Body of pancreas (tissue), 4 donors: ENCODE measurements at regions not wholly inside any gene's neighbourhood (a gene's known extent, or its start where the extent isn't known, plus 50 kb on each side); places are given as distances from the start of the nearest gene placed in this dataset. TPM values are rescaled to one million over a fixed set of nuclear protein-coding genes. Genes with fewer than 3 reads are reported as not detected.

Experiments
- ATAC-seq: fragments of 150-250 bp; one replicate; pipeline ENCODE4 v1.9.1; 2016
- DNase-seq, 4 donors: peaks; one replicate each; pipeline ENCODE4 v3.0.0-alpha.2; 2019
- H3K27ac ChIP-seq, 4 donors: fragments of 200-600 bp; sonication (generic); 1 replicate in 3 of 4; 2 replicates in 1 of 4; pipeline versions ENCODE4 v1.5.1 to v1.6.1; 2016 to 2019; ENCODE audit warnings: mild to moderate bottlenecking in 1 of 4, mixed read lengths in 1 of 4, moderate library complexity in 1 of 4
- H3K27me3 ChIP-seq, 2 donors: fragments of 200-600 bp; sonication (generic); one replicate each; pipeline ENCODE4 v1.6.0; 2016; ENCODE audit warnings: mild to moderate bottlenecking in 1 of 2
- H3K36me3 ChIP-seq, 2 donors: fragments of 200-600 bp; sonication (generic); replicated peaks in 1 of 2; 2 replicates each; pipeline ENCODE4 v1.5.1; 2016; ENCODE audit warnings: low read depth in 2 of 2; ENCODE audit not compliant: insufficient read depth in 1 of 2
- H3K4me1 ChIP-seq: fragments of 200-600 bp; sonication (generic); one replicate; pipeline ENCODE4 v1.6.0; 2016
- H3K4me3 ChIP-seq, 2 donors: fragments of 200-600 bp; sonication (generic); 1 replicate in 1 of 2; 2 replicates in 1 of 2; pipeline ENCODE4 v1.5.1; 2016 to 2019
- H3K9me3 ChIP-seq, 3 donors: fragments of 200-600 bp; sonication (generic); 1 replicate in 2 of 3; 2 replicates in 1 of 3; pipeline ENCODE4 v1.5.1; 2016
- CTCF ChIP-seq, 7 experiments: fragments of 450-650 bp in 4 of 7; fragments of 200-600 bp in 3 of 7; sonication (generic) in 3 of 7; IDR thresholded peaks; one replicate each; pipeline ENCODE4 v1.5.1; 2016 to 2019; ENCODE audit warnings: antibody characterized with exemption in 7 of 7
- POLR2A ChIP-seq, 3 donors: fragments of 450-650 bp; IDR thresholded peaks; one replicate each; pipeline ENCODE4 v1.6.1; 2016; ENCODE audit warnings: antibody characterized with exemption in 3 of 3, mild to moderate bottlenecking in 2 of 3
- WGBS, 2 donors: methylation state at CpG; one replicate each; pipeline ENCODE4 v1.1.5; 2017; 5-methylcytosine and 5-hydroxymethylcytosine counted together
- intact Hi-C: fragments of 100-400 bp; cut with DNase I; formaldehyde crosslinking; loops from one replicate; pipeline ENCODE4 v1.15.1; 2023
- small RNA-seq: library from RNA; depleted of rRNA; stranded (forward); fragments of <200 nt; gene quantifications from one replicate; pipeline ENCODE3, GENCODE V24; 2016

DNA sequence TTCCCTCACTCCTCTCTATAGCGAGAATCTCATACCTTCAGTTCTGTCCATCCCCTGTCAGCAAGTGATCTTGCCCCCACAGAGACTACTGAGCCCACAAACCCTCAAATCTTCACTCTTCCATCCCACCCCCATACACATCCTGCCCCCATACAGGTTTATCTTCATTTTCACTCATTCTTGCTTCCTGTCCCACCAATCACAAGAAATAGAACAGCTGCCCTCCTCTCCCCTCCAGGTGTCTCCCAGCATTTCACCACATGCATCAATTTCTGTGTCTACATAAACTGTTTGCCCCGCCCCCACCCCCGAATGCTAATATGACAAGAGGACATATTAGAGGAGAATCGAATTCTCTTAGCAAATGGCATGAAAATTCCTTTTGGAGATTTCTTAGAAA lies 54.9 kb upstream of the CARMIL1 start:
- H3K4me1 ChIP-seq, result peaks cover 34% of the 10 kb centered on the region
- H3K9me3 ChIP-seq, result no peaks in the 10 kb centered on the region
- 78 to 90% methylated on average over 4 of the region's 4 CpGs for WGBS, 2 donors
- H3K36me3 ChIP-seq, result no peaks in the 10 kb centered on the region
- no peak overlapping the region for H3K4me3 ChIP-seq
- no peaks in the 10 kb centered on the region for H3K27me3 ChIP-seq
- no peak for TF ChIP-seq POLR2A (IDR thresholded peaks at IDR 0.05)
- DNase-seq (no peak), ATAC-seq (no peak)
- no peak overlapping the region for H3K27ac ChIP-seq
- intact Hi-C loops, result no loop called here

- no peaks in the 10 kb centered on the region for H3K27me3 ChIP-seq
- H3K27ac ChIP-seq, result no peak overlapping the region
- intact Hi-C loops, result no loop called here
- ATAC-seq (no peak), DNase-seq (no peak)
- no peak for TF ChIP-seq POLR2A (IDR thresholded peaks at IDR 0.05)
- TF ChIP-seq CTCF (IDR thresholded peaks at IDR 0.05), result no peak
- H3K36me3 ChIP-seq, result no peaks in the 10 kb centered on the region
- no peak overlapping the region for H3K4me3 ChIP-seq
- H3K4me1 ChIP-seq, result peaks cover 19% of the 10 kb centered on the region
- no peaks in the 10 kb centered on the region for H3K9me3 ChIP-seq
These were observed 51.3 kb upstream of the CARMIL1 start for GRCh38 chr6:25227854-25228253.

Small RNA genes in the stretch of these regions (small RNA-seq; reads per million reads assigned to genes)
- gene RN7SL334P, result not detected
